WERI-Rb-1 (cell line): ENCODE measurements at regions not wholly inside any gene's neighbourhood (a gene's known extent, or its start where the extent isn't known, plus 50 kb on each side); places are given as distances from the start of the nearest gene placed in this dataset.

Source experiments
- DNase-seq: peaks from one replicate; pipeline ENCODE4 v3.0.0-alpha.2; 2020
- H3K27ac ChIP-seq: fragments of 250-450 bp; sonication (Bioruptor Pico); 2 replicates; pipeline ENCODE4 v1.5.1; 2020; ENCODE audit warnings: mild to moderate bottlenecking, moderate library complexity
- H3K27me3 ChIP-seq: fragments of 250-450 bp; sonication (Bioruptor Pico); 2 replicates; pipeline ENCODE4 v1.5.1; 2021; ENCODE audit warnings: mild to moderate bottlenecking, low read depth, moderate library complexity; ENCODE audit not compliant: insufficient read depth, severe bottlenecking
- H3K36me3 ChIP-seq: fragments of 250-450 bp; sonication (Bioruptor Pico); 2 replicates; pipeline ENCODE4 v1.5.1; 2020; ENCODE audit warnings: mild to moderate bottlenecking, moderate library complexity
- H3K4me3 ChIP-seq: 2 replicates; pipeline ENCODE4 v1.5.1; 2011; ENCODE audit warnings: low read depth, mild to moderate bottlenecking, control low read depth, low read length
- H3K9me3 ChIP-seq: fragments of 250-450 bp; sonication (Bioruptor Pico); 2 replicates; pipeline ENCODE4 v1.5.1; 2021; ENCODE audit warnings: mild to moderate bottlenecking, moderate library complexity; ENCODE audit not compliant: severe bottlenecking
- TF ChIP-seq, protein P1 (sequence below): IDR thresholded peaks from 2 replicates; pipeline ENCODE4 v1.5.1; 2011; ENCODE audit warnings: low read depth, mild to moderate bottlenecking, control low read depth, inconsistent platforms, low read length

DNA sequence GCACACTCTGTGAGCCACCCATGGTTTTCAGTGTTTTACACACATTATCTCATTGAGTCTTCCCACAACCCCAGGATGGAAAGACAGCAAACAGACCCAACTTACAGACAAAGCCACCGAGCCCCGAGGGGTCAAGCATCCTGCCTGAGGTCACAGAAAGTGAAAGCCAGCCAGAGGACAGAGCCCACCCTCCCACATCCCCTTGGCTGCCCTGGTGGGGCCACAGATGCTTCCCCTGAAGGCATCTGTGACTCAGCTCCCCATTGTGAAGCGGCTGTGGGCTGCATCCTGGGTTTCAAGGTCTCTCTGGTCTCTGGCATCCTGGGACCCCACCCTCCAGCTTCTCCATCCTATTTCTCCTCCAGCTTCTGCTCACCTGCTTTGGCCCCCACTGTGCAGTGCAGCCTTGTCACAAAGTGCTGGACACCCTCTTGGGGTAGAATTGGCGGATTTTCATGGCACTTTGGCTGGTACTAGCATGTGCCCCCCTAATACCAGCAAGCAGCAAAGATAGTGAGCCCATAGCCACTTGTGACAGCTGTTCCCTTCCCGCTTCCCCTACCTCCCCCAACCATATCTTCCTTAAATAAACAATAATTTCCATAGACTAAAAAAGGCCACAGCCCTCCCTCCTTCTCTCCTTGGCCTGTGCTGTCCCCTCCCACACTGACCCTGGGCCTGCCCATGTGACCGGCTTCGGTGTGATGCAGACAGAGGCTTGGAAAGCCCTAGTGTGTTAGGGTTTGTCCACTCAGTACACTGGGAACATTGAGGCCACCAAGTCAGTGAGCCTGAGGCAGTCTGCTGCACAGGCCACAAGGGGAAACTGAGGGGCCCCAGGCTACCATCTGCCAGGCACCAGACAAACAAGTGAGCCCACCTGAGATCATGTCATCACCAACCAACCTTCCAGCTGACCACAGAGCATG is 53.9 kb upstream of the SHISAL1 start:
- DNase-seq = no peak
- TF ChIP-seq, protein P1, sequence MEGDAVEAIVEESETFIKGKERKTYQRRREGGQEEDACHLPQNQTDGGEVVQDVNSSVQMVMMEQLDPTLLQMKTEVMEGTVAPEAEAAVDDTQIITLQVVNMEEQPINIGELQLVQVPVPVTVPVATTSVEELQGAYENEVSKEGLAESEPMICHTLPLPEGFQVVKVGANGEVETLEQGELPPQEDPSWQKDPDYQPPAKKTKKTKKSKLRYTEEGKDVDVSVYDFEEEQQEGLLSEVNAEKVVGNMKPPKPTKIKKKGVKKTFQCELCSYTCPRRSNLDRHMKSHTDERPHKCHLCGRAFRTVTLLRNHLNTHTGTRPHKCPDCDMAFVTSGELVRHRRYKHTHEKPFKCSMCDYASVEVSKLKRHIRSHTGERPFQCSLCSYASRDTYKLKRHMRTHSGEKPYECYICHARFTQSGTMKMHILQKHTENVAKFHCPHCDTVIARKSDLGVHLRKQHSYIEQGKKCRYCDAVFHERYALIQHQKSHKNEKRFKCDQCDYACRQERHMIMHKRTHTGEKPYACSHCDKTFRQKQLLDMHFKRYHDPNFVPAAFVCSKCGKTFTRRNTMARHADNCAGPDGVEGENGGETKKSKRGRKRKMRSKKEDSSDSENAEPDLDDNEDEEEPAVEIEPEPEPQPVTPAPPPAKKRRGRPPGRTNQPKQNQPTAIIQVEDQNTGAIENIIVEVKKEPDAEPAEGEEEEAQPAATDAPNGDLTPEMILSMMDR = no peak
- H3K36me3 ChIP-seq = no peaks in the 10 kb centered on the region
- H3K27ac ChIP-seq = no peak overlapping the region
- no peak overlapping the region for H3K4me3 ChIP-seq
- H3K9me3 ChIP-seq = peaks cover under 1% of the 10 kb centered on the region
- H3K27me3 ChIP-seq = no peaks in the 10 kb centered on the region

DNA sequence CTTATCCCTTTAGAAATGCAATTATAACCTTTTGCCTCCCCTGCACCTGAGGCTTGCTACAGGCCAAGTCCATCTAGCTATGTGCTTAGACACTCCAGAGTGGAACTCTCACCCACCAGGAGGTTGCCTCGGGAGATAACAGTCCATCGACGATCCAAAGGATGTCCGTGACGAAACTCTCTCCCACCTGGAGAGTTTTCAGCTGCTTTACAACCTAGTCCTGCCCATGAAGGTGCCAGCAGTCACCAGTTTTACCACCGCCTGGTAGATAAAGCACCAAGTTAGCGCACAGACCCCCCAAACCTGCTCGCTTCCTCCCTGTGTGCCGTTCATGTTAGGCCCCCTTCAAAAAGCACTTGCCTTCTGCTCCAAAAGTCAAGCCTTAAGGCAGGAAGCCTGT is 53.1 kb upstream of the SHISAL1 start:
- Histone ChIP-seq H3K27ac (no peak overlapping the region), H3K9me3 (no peaks in the 10 kb centered on the region), H3K27me3 (no peaks in the 10 kb centered on the region), H3K36me3 (no peaks in the 10 kb centered on the region), H3K4me3 (no peak overlapping the region)
- DNase-seq = no peak
- TF ChIP-seq, protein P1 = no peak

DNA sequence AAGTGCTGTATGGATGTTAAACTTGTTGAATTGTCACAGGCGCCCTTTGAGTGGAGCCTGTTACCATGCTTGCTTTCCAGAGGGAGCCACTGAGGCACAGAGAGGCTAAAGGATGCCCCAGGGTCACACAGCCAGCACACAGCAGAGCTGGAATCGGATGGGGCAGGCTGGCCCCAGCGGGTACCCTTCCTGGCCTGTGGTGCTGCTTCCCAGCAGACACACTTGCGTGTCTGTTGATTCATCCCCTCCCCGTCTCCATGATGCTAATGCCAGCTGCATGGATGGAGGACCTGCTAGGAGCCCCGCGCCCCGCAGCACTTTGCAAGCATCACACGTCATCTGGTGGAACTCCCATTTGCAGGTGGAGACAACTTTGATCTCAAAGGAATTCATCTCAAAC is 52.4 kb upstream of the SHISAL1 start:
- Histone ChIP-seq H3K36me3 (no peaks in the 10 kb centered on the region), H3K9me3 (no peaks in the 10 kb centered on the region)

DNA sequence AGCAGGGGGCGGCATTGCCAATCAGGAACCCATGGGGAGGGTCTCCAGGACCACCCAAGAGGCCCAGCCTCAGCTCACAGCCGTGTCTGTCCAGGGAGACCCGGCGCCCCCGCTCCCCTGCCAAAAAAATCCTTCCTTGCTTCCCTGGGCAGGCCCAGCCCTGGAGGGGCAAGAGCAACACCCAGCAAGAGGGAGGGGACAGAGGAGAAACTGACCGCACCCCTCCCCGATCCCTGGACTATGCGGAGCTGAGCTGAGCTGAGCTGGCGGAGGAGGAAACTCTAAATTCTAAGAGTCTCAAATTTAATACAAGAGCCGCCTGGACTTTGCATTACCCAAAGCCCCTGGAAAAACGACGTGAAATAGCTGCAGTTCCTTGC is 52.0 kb upstream of the SHISAL1 start:
- DNase-seq = no peak
- Histone ChIP-seq H3K27ac (no peak overlapping the region), H3K27me3 (no peaks in the 10 kb centered on the region), H3K36me3 (no peaks in the 10 kb centered on the region), H3K9me3 (no peaks in the 10 kb centered on the region), H3K4me3 (no peak overlapping the region)
- TF ChIP-seq, protein P1 = no peak

More for the DNA sequence above, 52.4 kb upstream of the SHISAL1 start:
- Histone ChIP-seq H3K4me3 (no peak overlapping the region), H3K27me3 (no peaks in the 10 kb centered on the region), H3K27ac (no peak overlapping the region)
- TF ChIP-seq, protein P1 = no peak
- DNase-seq = no peak

DNA sequence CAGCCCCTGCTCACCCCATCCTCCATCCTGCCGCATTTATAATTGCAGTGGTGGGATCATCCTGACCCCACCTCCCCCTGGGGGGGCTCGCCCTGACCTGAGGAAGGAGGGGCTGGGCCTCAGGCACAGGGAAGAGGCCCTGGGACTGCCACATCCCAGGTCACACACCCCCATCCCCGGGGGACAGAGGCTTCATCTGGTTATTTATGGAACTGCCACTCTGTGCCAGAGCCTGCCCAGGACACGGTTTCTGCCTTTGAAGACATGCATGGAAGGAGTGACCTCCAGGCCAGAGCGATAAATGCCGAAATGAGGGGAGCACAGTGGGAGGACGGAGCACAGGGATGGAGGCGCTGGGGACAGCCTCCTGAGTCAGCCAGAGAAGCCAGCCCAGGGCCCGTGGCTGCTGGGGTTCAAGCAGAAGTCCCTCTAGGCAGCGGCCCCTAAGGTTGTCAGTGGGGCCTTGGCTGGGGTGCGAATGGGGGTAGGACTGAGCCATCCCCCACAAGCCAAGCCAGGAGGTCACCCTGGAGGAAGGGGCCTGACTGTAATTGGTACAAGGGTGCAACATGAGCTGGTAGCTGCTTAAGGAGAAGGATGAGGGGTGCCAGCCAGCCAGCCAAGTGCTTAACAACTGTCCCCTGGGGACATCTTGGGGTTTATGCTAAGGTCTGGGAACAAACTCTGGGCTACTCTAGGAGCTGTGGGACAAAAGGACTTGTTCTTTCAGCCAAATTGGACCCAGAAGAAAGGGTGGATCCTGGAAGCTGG is 51.4 kb upstream of the SHISAL1 start:
- Histone ChIP-seq H3K27ac (no peak overlapping the region), H3K27me3 (no peaks in the 10 kb centered on the region), H3K36me3 (no peaks in the 10 kb centered on the region), H3K4me3 (no peak overlapping the region), H3K9me3 (no peaks in the 10 kb centered on the region)
- no peak for DNase-seq
- TF ChIP-seq, protein P1 = no peak
